ENCODE measurements at regions not wholly inside any gene's neighbourhood (a gene's known extent, or its start where the extent isn't known, plus 50 kb on each side); places are given as distances from the start of the nearest gene placed in this dataset.

- TF ChIP-seq CTCF (IDR thresholded peaks at IDR 0.05; ENCODE audit: low read depth, low read length) (no peak), POLR2A (IDR thresholded peaks at IDR 0.05; ENCODE audit: extremely low read depth, insufficient read length) (no peak)
Observed at GRCh38 chr4:30535255-30535654, 184.9 kb upstream of the PCDH7 start.
